Heart left ventricle (tissue), 16 donors: ENCODE measurements at regions not wholly inside any gene's neighbourhood (a gene's known extent, or its start where the extent isn't known, plus 50 kb on each side); places are given as distances from the start of the nearest gene placed in this dataset.

Experiments used
- ATAC-seq, 4 donors: fragments of 200-7000 bp; cut with Tn5 transposase; one replicate each; pipeline ENCODE4 v1.9.1; 2020 to 2022; ENCODE audit warnings: moderate library complexity in 4 of 4, mild to moderate bottlenecking in 3 of 4, moderate number of reproducible peaks in 1 of 4
- DNase-seq, 5 donors: peaks; one replicate each; pipeline ENCODE4 v3.0.0-alpha.2; 2020
- H3K27ac ChIP-seq, 12 donors: fragments of 200-600 bp; sonication (generic) in 4 of 12; one replicate each; pipeline versions ENCODE4 v1.5.0 to v1.8.0; 2016 to 2022; ENCODE audit warnings: mild to moderate bottlenecking in 2 of 12
- H3K27me3 ChIP-seq, 9 donors: fragments of 200-600 bp; sonication (generic) in 2 of 9; one replicate each; pipeline versions ENCODE4 v1.5.1 to v1.8.0; 2016 to 2022; ENCODE audit warnings: mild to moderate bottlenecking in 3 of 9
- H3K36me3 ChIP-seq, 9 donors: fragments of 200-600 bp; sonication (generic) in 2 of 9; one replicate each; pipeline versions ENCODE4 v1.5.0 to v1.8.0; 2018 to 2022; ENCODE audit warnings: mild to moderate bottlenecking in 2 of 9
- H3K4me1 ChIP-seq, 12 donors: fragments of 200-600 bp; sonication (generic) in 4 of 12; one replicate each; pipeline versions ENCODE4 v1.5.0 to v1.8.0; 2016 to 2022; ENCODE audit warnings: mild to moderate bottlenecking in 3 of 12
- H3K4me3 ChIP-seq, 12 donors: fragments of 200-600 bp; sonication (generic) in 4 of 12; one replicate each; pipeline versions ENCODE4 v1.5.0 to v1.8.0; 2017 to 2022; ENCODE audit warnings: mild to moderate bottlenecking in 9 of 12, moderate library complexity in 4 of 12
- H3K9me3 ChIP-seq, 12 donors: fragments of 200-600 bp; sonication (generic) in 4 of 12; one replicate each; pipeline versions ENCODE4 v1.5.0 to v1.8.0; 2016 to 2022; ENCODE audit warnings: mild to moderate bottlenecking in 1 of 12
- CTCF ChIP-seq, 12 donors: fragments of 200-600 bp; sonication (generic) in 4 of 12; IDR thresholded peaks; one replicate each; pipeline versions ENCODE4 v1.5.0 to v1.8.0; 2018 to 2022; ENCODE audit warnings: antibody characterized with exemption in 12 of 12, mild to moderate bottlenecking in 5 of 12
- POLR2A ChIP-seq, 2 donors: fragments of 450-650 bp; IDR thresholded peaks; one replicate each; pipeline ENCODE4 v1.6.1; 2017; ENCODE audit warnings: antibody characterized with exemption in 2 of 2, mild to moderate bottlenecking in 2 of 2, moderate library complexity in 2 of 2
- WGBS, 4 donors: extraction: QIAGEN DNeasy Blood & Tissue Kit in 2 of 4; methylation state at CpG; one replicate each; pipeline versions ENCODE4 v1.1.5 to v1.1.7; 2013 to 2018; 5-methylcytosine and 5-hydroxymethylcytosine counted together
- intact Hi-C, 10 donors: fragments of 100-400 bp; cut with DNase I; formaldehyde crosslinking; loops; one replicate each; pipeline versions ENCODE4 v1.11.1 to v1.14.2; 2022
- donor health status: ischemic (EF 13 %, LVEDD 7.1; RV severe dilation, severe dysfunction).
- donor health status: healthy with polysubstance abuse.
- donor health status: DM: no; HTN: yes; CAD: no.
- donor health status: DM: no; HTN: no; CAD: no.
- donor health status: ischemic (EF 25% LVEDD 6.9; RV normal size, moderate dysfunction).
- donor health status: ischemic (EF 25% LVEDD 5.7; RV mildly dilated, moderate dysfunction).
- donor health status: healthy.
- donor health status: DM: yes; HTN: yes; CAD: no.
- donor health status: ischemic (EF 35%, LVEDD 5.7; RV mildly dilated, moderate dysfunction).
- donor health status: nonischemic (EF 11% LVEDD 7.7; RV severe dilation, severe dysfunction).
- donor health status: DM: yes; HTN: yes; CAD: no.
- donor health status: PGD.
- donor health status: ischemic (EF 29% LVEDD 5.4; RV normal size, mild dysfunction).
- donor health status: nonischemic (EF 23%, LVEDD 6.1; RV moderate dilation, normal function).

GRCh38 chr2:143907801-143908200 lies 612.1 kb downstream of the ZEB2 start:
- no peaks in the 10 kb centered on the region for H3K4me1 ChIP-seq
- TF ChIP-seq CTCF (IDR thresholded peaks at IDR 0.05) (no peak), POLR2A (IDR thresholded peaks at IDR 0.05) (no peak)
- no peak overlapping the region for H3K4me3 ChIP-seq
- 93 to 95% (median 95%) methylated on average over 7 of the region's 7 CpGs for WGBS, 4 donors
- ATAC-seq (no peak), DNase-seq (no peak)
- no peaks in the 10 kb centered on the region for H3K27me3 ChIP-seq
- no peaks in the 10 kb centered on the region for H3K9me3 ChIP-seq
- intact Hi-C loops: no loop called here
- no peaks in the 10 kb centered on the region for H3K36me3 ChIP-seq
- H3K27ac ChIP-seq: no peak overlapping the region

GRCh38 chr2:143906850-143907249 lies 613.1 kb downstream of the ZEB2 start:
- Histone ChIP-seq H3K9me3 (no peaks in the 10 kb centered on the region), H3K4me1 (no peaks in the 10 kb centered on the region), H3K27me3 (no peaks in the 10 kb centered on the region), H3K36me3 (no peaks in the 10 kb centered on the region), H3K4me3 (no peak overlapping the region), H3K27ac (no peak overlapping the region)
- intact Hi-C loops: no loop called here
- WGBS, 4 donors: 77 to 88% (median 86%) methylated on average over 4 of the region's 4 CpGs
- ATAC-seq (no peak), DNase-seq (no peak)
- TF ChIP-seq POLR2A (IDR thresholded peaks at IDR 0.05): no peak
- TF ChIP-seq CTCF (IDR thresholded peaks at IDR 0.05): no peak

- DNase-seq (no peak), ATAC-seq (no peak)
- Histone ChIP-seq H3K36me3 (no peaks in the 10 kb centered on the region), H3K9me3 (no peaks in the 10 kb centered on the region), H3K4me1 (no peaks in the 10 kb centered on the region), H3K27ac (no peak overlapping the region), H3K4me3 (no peak overlapping the region), H3K27me3 (no peaks in the 10 kb centered on the region)
- intact Hi-C loops: no loop called here
- TF ChIP-seq POLR2A (IDR thresholded peaks at IDR 0.05) (no peak), CTCF (IDR thresholded peaks at IDR 0.05) (no peak)
- WGBS, 4 donors: 87 to 93% (median 90%) methylated on average over 4 of the region's 4 CpGs
Observed at GRCh38 chr2:143905587-143905986, 614.3 kb downstream of the ZEB2 start.

- DNase-seq (no peak), ATAC-seq (no peak)
- no peak overlapping the region for H3K27ac ChIP-seq
- H3K4me1 ChIP-seq: no peaks in the 10 kb centered on the region
- intact Hi-C loops: no loop called here
- no peaks in the 10 kb centered on the region for H3K36me3 ChIP-seq
- WGBS, 4 donors: 66 to 75% (median 72%) methylated on average over 5 of the region's 5 CpGs
- TF ChIP-seq POLR2A (IDR thresholded peaks at IDR 0.05): no peak
- TF ChIP-seq CTCF (IDR thresholded peaks at IDR 0.05): no peak
- H3K9me3 ChIP-seq: no peaks in the 10 kb centered on the region
- no peaks in the 10 kb centered on the region for H3K27me3 ChIP-seq
- H3K4me3 ChIP-seq: no peak overlapping the region
Observed at GRCh38 chr2:143903172-143903856, 616.6 kb downstream of the ZEB2 start.
